ENCODE measurements at regions not wholly inside any gene's neighbourhood (a gene's known extent, or its start where the extent isn't known, plus 50 kb on each side); places are given as distances from the start of the nearest gene placed in this dataset.
"Not testable (repeated sequence)": the region's sequence is repeated elsewhere in the genome, so short reads cannot be mapped to it uniquely, and the experiment has no call there.

GRCh38 chr2:18077704-18078103, 199.2 kb downstream of the KCNS3 start:
- no peak for DNase-seq (ENCODE audit: low spot score)

DNA sequence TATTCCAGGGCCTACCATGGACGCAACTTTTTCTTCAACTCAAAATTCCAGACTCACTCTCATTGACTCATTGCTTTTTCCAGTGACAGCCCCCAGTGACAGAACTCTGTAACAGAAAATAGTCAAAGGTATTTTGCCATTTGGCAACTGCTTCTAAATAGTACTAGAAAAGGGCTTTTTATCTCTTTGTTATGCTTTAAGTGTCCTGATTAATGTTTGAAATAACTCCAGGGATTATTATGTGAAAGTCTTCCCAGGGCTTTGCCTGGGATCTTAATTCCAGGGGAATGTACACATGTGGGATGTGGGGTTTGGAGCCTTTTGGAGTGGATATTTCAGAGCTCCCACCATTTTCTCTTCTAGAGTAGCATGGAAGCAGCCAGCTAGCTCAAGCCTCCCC, 198.8 kb downstream of the KCNS3 start:
- no peak for DNase-seq (ENCODE audit: low spot score)

DNA sequence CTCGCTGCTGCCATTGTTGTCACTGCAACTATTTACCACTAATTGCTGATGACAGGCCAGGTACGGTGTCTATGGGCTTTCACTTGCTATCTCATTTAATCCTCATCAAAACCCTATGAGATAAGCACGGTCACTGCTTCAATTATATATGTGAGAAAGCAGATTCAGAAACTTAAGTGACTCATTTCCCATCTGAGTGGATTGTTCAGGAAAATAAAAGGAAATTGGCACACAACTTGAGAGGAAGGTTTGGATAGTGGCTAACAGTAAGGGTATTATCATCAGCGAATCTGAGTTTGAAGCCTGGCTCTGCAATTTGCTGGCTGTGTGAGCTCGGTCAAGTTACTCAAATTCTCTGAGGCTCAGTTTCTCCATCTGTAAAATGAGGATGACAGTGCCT, 196.0 kb downstream of the KCNS3 start:
- no peak for DNase-seq (ENCODE audit: low spot score)

DNA sequence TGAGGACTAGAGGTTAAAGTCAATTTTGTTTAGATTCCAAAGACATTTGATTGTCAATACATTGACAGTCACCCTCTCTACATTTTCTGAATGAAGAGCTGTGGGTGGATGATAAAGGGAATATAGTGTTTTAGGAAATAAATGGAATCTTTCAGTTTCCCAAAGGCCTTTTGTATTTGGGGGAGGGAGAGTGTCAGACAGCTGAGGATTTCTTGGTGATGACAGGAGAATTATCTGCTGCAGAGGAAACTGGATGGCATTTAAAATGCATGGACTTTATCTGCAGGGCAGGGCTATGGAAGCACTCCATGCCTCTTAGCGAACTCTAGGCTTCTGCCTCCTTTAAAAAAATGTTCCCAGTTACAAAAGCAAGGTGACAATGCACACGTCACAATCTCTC, 195.1 kb downstream of the KCNS3 start:
- no peak for DNase-seq (ENCODE audit: low spot score)

DNA sequence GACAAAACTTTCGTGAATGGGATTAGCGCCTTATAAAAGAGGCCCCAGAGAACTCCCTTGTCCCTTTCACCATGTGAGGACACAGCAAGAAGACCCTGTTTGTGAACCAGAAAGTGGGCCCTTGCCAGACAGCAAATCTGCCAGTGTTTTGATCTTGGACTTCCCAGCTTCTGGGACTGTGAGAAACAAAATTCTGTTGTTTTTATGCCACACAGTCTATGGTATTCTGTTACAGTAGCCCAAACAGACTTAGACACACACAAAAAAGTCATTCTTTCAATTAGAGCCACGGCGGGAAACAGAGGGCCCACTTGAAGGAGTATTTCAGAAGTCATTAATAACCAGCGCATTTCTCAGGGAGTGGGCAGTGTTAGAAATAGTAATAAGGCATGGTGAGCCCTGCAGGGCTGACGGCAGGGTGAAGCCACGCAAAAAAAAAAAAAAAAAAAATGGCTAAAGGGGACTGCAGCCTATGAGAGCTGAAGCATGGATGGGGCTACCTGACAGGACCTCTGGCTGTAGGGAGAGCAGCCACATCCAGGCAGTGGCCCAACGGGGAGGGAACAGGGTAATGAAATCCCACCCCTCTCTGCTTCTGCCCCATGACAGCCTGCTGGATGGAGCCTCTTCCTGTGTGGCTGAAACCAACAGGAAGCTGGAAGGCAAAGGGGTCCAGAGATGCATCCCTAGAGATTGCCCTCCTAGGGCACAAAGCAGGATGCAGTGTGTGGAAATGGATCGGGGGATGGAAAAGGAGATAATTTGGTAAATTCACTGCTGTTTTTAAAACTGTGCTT, 189.3 kb downstream of the KCNS3 start:
- no peak for DNase-seq (ENCODE audit: low spot score)

GRCh38 chr2:18066894-18067293, 188.4 kb downstream of the KCNS3 start:
- DNase-seq (ENCODE audit: low spot score) = no peak

DNA sequence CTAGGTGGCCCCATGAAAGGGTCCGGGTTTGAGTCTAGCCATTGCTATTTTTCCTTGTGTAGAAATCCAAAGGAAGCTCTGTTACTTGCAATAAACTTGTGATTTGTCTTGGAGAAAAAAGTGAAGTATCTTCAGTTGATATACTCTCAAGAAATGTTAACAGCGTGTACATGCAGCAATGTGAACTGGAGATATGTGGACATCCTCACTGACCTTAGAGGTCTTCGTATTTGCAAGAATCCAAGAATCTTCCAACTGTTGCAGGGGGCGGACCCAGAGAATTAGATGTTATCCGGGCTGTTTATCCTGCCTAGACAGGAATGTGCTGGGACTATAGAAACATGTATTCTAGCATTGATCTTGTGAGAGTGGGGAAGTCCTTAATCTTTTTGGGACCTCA, 187.6 kb downstream of the KCNS3 start:
- DNase-seq (ENCODE audit: low spot score) = no peak

DNA sequence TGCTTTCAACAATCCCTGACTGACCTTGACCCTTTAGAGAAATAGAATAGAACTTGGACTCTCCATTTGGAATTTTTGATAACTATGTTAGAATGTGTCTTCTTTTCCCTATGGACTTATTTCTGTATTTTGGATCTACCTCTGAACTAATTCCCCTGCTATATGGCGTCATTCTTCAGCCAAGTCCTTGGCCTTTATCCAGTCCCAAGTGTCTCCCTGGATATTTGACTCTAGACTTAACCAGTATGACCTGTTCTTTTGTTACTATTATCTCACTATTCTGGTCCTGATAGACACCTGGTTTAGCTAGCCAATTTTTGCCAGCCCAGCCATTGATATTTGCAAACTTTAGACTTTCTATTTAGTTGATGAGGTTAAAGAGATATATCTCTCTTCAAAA, 186.8 kb downstream of the KCNS3 start:
- no peak for DNase-seq (ENCODE audit: low spot score)

- DNase-seq (ENCODE audit: low spot score) = no peak
Measured at GRCh38 chr2:18063826-18064470, 185.5 kb downstream of the KCNS3 start.

- no peak for DNase-seq (ENCODE audit: low spot score)
Measured at GRCh38 chr2:18062892-18063291, 184.4 kb downstream of the KCNS3 start.

DNA sequence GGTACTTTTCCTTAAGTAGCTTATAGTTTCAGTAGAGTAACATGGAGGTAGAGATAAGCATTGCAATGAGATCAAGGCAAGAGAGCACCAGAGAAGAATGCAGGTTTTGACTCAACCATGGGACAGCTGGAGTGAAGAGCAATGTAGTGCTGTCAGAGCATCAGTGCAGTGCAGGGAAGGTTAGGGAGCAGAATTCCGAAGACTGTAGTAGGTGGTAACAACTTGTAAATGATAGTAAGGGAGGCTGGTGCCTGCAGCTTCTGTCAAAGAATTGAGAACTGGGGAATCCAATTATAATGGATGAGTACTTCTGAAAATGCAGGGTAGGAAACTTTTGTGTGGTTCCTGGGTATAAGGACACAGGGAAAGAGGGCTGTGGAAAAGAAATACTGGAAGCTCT, 183.2 kb downstream of the KCNS3 start:
- no peak for DNase-seq (ENCODE audit: low spot score)

GRCh38 chr2:18057657-18058056, 179.2 kb downstream of the KCNS3 start:
- no peak for DNase-seq (ENCODE audit: low spot score)

- DNase-seq (ENCODE audit: low spot score) = no peak
Measured at GRCh38 chr2:18055290-18055689, 176.8 kb downstream of the KCNS3 start.

DNA sequence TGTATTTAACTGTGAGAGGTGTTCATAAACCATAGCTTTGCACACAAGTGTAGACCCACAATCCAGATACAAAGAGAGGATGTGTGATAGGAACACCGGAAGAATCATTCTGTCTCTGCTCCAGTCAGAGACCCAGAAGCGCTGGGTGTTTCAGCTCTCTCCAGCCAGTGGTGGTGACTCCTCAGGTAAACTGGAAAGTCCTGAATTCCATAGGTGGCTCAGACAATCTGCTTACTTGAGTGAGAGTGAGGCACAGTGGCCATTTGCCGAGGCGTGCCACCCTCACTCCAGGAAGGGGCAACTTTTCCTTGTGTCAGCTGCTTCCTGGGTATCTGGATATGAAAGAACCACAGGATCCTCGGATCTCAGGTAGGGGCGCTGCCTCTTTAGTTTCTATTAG, 171.5 kb downstream of the KCNS3 start:
- no peak for DNase-seq (ENCODE audit: low spot score)

- DNase-seq (ENCODE audit: low spot score) = no peak
Measured at GRCh38 chr2:18049325-18049724, 170.9 kb downstream of the KCNS3 start.

DNA sequence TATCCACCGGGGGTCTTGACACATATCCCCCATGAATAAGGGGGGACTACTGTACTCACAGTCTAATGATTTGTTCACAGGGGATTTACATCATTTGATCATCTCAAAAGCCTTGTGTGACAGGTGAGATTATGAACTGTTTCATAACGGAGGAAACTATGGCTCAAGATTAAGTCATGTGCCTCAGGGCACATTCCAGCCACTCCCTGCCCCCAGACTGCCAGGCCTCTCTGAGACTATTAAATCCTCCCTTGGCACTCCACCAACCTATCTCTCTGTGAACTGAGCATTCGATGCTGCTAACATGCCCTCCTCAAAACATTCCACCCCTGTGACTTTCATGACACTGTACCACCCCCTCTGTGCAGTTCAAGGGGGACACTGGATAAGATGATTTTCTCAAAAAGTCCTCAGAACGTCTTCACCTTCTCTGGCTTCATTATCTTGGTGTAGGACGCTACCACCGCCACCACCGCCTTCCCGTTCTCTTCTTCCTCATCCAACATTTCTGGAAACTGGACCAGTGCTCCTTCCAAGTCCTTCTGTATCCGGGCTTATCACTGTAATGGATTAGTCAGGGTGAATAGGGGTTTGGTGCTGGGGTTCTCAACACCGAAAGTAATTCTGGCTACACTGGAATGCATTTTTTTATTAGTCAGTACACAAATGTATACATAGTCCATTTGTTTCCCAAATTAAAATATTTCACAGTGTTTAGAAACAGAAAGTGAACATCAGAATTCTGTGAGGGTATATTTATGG, 169.6 kb downstream of the KCNS3 start:
- DNase-seq (ENCODE audit: low spot score) = no peak

GRCh38 chr2:18047213-18047611, 168.7 kb downstream of the KCNS3 start:
- no peak for DNase-seq (ENCODE audit: low spot score)

DNA sequence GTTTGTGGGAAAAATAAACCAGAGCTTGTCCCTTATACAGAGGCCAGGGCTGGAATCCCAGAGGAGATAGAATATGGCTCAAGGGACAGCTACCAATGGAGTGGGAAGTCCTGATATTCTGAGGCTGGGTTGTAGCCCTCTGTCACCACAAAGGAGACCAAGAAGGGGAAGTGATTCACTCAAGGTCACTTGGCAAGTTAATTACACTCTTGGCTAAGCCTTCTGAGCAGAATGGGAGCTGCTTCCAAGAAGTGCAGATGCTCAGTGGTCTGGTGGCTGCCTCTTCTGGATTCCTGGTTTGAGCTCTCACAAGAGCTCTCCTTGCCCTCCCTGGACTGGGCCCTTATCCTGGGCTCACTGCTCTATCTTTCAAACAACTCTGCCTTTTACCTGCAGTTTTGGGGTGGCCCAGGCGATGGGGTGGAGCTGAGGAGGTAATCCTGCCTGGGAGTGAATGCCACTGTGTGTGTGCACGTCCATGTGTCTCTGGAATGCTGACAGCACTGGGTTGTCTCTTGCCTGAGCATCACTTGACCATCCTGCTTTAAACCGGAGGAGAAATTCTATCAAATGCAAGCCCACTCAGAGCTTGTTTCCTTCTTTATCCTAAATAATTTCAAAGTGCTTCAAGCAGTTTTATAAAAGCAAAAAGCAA, 168.2 kb downstream of the KCNS3 start:
- no peak for DNase-seq (ENCODE audit: low spot score)

DNA sequence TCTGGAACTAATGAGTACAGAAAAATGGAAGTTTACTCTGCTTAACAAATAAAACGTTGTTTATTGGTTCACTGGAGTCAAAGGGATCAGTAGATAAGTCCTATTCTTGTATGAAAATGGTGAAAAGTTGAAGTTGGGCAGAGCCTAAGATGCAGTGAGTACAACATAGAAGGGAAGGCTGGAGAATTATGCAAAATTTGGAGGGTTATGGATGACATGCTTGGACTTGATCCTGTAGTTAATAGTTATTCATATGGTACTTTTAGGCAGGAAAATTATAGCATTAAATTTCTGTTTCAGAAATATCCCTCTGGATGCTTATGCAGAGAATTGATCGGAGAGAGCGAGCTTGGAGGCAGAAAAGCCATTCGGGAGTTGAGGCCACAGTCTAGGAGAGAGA, 167.6 kb downstream of the KCNS3 start:
- DNase-seq (ENCODE audit: low spot score) = no peak

DNA sequence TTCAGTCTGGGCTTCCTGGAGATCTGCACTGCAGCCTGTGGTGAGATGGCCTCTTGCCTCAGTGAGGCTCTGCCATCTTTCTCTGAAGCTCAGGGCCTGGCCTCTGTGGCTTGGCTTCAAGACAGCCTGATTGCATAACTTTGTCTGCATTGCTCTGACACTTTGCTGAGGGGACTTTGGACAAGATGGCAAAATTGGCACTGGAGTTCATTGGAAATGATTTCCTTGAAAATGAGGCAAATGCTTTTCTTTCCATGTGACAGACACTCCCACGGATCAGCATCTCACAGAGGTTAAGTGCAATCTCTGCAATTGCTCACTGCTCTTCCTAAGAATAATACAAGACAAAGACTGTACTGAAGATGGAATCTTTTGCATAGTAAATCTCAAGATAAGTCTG, 166.8 kb downstream of the KCNS3 start:
- DNase-seq (ENCODE audit: low spot score) = no peak

GRCh38 chr2:18017381-18017780, 138.9 kb downstream of the KCNS3 start:
- DNase-seq (ENCODE audit: low spot score) = not testable (repeated sequence)

- no peak for DNase-seq (ENCODE audit: low spot score)
Measured at GRCh38 chr2:18009891-18010290, 131.4 kb downstream of the KCNS3 start.

DNA sequence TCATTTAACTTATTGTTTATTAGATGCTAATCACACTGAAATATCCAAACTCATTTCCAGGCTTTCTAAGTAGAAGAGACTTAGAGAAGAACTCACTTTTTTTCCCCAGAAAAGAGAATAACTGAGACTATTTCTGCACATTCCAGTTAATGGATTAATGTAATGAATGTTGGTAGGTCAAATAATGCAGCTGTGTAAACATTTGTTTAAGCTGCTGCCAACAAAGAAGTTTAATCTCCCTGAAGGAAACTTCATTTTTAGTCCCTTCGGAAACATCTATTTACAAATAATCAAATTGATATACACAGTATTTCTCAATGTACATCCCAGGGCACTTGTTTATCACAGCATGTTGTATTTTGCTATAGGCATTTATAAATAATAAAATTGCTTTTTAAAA, 126.9 kb downstream of the KCNS3 start:
- DNase-seq (ENCODE audit: low spot score) = no peak
